ES-I3 (cell line): ENCODE measurements at regions not wholly inside any gene's neighbourhood (a gene's known extent, or its start where the extent isn't known, plus 50 kb on each side); places are given as distances from the start of the nearest gene placed in this dataset.

ENCODE experiments used
- H3K36me3 ChIP-seq: 2 replicates; pipeline ENCODE4 v1.6.1; 2013; ENCODE audit warnings: mild to moderate bottlenecking, low read length, control low read depth, moderate library complexity; ENCODE audit not compliant: insufficient read depth
- H3K4me1 ChIP-seq: 2 replicates; pipeline ENCODE4 v1.6.1; 2013; ENCODE audit warnings: mild to moderate bottlenecking, control low read depth, low read length; ENCODE audit not compliant: insufficient read depth
- H3K9ac ChIP-seq: 2 replicates; pipeline ENCODE4 v1.6.1; 2013; ENCODE audit warnings: low read depth, mild to moderate bottlenecking, low read length, moderate library complexity
- H3K9me3 ChIP-seq: 2 replicates; pipeline ENCODE4 v1.6.1; 2013; ENCODE audit warnings: mild to moderate bottlenecking, low read length, moderate library complexity; ENCODE audit not compliant: control insufficient read depth, insufficient read depth

- Histone ChIP-seq H3K9ac (no peak overlapping the region), H3K36me3 (no peaks in the 10 kb centered on the region), H3K9me3 (no peaks in the 10 kb centered on the region), H3K4me1 (no peaks in the 10 kb centered on the region)
Observed at GRCh38 chr13:44219577-44220548, 153.8 kb upstream of the SERP2 start.

GRCh38 chr13:44220948-44221347 is 152.7 kb upstream of the SERP2 start:
- no peaks in the 10 kb centered on the region for H3K36me3 ChIP-seq

DNA sequence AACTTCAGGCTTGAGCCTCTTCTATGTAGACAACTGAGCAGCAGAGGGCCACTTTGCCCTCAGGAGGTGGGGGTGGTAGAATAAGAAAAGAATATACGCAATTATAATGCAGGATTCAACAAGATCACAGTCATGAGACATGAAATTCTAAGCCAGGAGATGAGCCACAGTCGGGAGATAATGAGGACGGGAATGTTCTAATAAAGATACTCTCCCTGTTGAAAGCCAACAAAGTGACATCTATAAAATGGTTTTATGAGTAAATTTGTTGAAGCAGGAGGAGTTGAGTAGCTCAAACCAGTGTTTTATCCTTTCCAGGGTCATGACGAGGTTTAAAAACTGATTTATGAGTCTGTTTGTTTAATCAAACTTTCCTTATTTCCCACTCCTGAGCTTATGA is 152.0 kb upstream of the SERP2 start:
- H3K4me1 ChIP-seq: no peaks in the 10 kb centered on the region
- H3K9ac ChIP-seq: no peak overlapping the region
- no peaks in the 10 kb centered on the region for H3K36me3 ChIP-seq
- H3K9me3 ChIP-seq: no peaks in the 10 kb centered on the region

More at GRCh38 chr13:44220948-44221347, 152.7 kb upstream of the SERP2 start:
- Histone ChIP-seq H3K4me1 (no peaks in the 10 kb centered on the region), H3K9ac (no peak overlapping the region), H3K9me3 (no peaks in the 10 kb centered on the region)

- no peak overlapping the region for H3K9ac ChIP-seq
- no peaks in the 10 kb centered on the region for H3K4me1 ChIP-seq
- H3K9me3 ChIP-seq: no peaks in the 10 kb centered on the region
- no peaks in the 10 kb centered on the region for H3K36me3 ChIP-seq
Observed at GRCh38 chr13:44223770-44224444, 149.7 kb upstream of the SERP2 start.

GRCh38 chr13:44224450-44225149 is 149.0 kb upstream of the SERP2 start:
- Histone ChIP-seq H3K36me3 (no peaks in the 10 kb centered on the region), H3K4me1 (no peaks in the 10 kb centered on the region), H3K9ac (no peak overlapping the region), H3K9me3 (no peaks in the 10 kb centered on the region)

DNA sequence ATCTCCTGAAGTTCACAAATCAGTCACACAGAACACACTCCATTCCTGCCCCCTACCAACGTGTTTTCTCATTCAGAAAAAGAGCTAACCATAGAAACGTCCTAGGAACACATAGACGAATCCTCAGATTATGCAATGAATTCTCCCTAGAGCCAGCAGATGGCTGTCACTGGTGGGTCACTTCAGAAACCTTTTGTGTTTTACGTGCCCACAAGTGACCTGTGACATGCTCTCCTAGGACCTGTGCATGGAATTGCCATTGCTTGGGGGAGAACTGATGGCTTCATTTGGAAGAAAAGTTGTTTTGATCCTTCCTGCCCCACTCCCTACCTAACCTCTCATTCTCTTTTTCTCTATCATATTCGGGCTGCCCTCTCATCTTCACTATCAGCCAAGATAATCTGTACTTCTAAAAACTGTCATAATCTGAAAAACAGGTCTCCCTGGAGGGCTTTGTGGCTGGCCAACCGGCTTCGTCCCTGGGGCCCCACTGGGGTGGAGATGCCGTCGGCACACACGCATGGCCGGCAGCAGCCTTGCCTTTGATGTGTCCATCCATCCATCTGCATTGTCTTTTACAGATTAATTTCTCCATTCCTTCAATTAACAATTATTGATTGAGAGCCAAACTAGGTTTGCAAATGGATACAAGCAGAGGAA is 144.1 kb upstream of the SERP2 start:
- Histone ChIP-seq H3K36me3 (no peaks in the 10 kb centered on the region), H3K9ac (no peak overlapping the region)

GRCh38 chr13:44230071-44230470 is 143.6 kb upstream of the SERP2 start:
- H3K36me3 ChIP-seq: no peaks in the 10 kb centered on the region
- H3K9ac ChIP-seq: no peak overlapping the region
- peaks cover 4% of the 10 kb centered on the region; the same call in 1 of the 2 replicates for H3K4me1 ChIP-seq
- H3K9me3 ChIP-seq: no peaks in the 10 kb centered on the region

More for the DNA sequence above, 144.1 kb upstream of the SERP2 start:
- peaks cover 4% of the 10 kb centered on the region; the same call in 1 of the 2 replicates for H3K4me1 ChIP-seq
- H3K9me3 ChIP-seq: no peaks in the 10 kb centered on the region

DNA sequence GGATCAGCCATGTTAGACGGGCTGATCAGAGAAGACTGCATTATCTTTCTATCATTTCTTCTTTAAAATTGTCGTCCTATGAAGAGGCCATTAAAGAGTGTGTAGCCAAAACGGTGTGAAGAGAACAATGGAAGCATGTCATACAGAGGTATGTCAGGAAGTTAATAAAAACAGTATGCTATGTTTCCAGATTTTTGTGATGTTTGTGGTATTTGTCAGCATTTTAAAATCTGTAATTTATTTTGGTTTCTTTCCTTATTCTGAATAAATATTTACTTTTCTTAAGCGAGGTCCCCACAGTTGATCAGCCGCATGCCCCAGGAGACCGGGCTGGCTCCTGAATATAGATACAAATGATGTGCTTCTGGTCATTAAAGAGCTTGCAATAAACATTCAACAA is 142.9 kb upstream of the SERP2 start:
- Histone ChIP-seq H3K9ac (no peak overlapping the region), H3K4me1 (peaks cover 4% of the 10 kb centered on the region; the same call in 1 of the 2 replicates), H3K36me3 (no peaks in the 10 kb centered on the region), H3K9me3 (no peaks in the 10 kb centered on the region)

DNA sequence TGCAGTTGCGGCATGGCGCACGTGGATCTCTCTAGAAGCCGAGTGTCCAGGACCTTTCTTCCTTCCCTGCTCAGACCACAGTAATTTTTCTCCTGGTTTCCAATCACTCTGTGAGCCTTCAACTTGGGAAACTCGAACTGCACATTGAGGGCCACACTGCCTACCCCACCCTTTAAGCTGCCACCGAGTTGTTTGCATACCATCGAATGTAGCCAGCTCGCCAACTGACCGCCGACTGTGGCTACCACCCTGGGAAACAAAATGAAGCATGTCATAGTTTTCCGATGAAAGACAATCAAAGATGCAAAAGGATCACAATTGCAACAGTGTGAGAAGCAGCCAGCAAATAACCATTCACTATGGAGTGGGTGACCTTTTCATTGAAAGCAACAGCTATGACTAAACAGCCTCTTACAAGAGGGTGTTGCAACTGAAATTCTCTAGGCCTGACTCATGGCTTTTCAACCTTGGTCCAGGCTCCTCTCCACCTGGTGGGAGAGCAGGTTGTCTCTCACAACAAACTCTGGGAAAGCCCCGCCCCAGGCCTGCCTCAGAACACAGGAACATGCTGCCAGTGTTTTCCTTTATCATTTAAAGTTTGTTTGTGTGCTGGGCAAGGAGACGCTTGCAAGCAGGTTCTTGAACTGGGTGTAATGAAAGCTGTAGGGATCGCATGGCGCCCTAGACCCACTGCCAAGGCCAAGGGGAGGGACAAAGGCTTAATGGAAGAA is 141.7 kb upstream of the SERP2 start:
- Histone ChIP-seq H3K36me3 (no peaks in the 10 kb centered on the region), H3K9me3 (no peaks in the 10 kb centered on the region), H3K9ac (no peak overlapping the region), H3K4me1 (peaks cover 4% of the 10 kb centered on the region; the same call in 1 of the 2 replicates)

GRCh38 chr13:44232774-44233173 is 140.8 kb upstream of the SERP2 start:
- Histone ChIP-seq H3K9ac (no peak overlapping the region), H3K9me3 (no peaks in the 10 kb centered on the region), H3K4me1 (peaks cover 8% of the 10 kb centered on the region; the same call in 1 of the 2 replicates), H3K36me3 (no peaks in the 10 kb centered on the region)

GRCh38 chr13:44234566-44234965 is 139.1 kb upstream of the SERP2 start:
- no peaks in the 10 kb centered on the region for H3K9me3 ChIP-seq
- no peaks in the 10 kb centered on the region for H3K36me3 ChIP-seq
- H3K9ac ChIP-seq: no peak overlapping the region
- H3K4me1 ChIP-seq: peaks cover 8% of the 10 kb centered on the region; the same call in 1 of the 2 replicates

DNA sequence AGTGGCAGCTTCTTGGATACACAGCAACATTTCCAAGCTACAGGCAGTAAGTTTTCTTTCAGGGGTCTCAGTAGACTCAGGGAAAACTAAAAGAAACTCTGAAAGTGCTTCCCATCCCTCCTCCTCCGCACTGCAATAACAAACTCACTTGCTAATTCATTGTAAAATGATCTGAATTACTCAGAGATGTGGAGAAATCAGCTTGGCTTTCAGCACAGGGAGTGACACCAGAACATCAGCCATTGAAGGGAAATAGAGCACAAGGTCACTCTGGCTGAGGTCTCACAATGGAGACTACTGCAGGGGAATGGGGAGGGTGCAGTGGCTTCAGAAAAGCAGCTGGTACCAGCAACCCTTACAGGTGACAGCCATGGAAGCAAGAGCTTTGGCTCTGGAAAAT is 137.3 kb upstream of the SERP2 start:
- peaks cover 8% of the 10 kb centered on the region; the same call in 1 of the 2 replicates for H3K4me1 ChIP-seq
- H3K36me3 ChIP-seq: no peaks in the 10 kb centered on the region
- H3K9ac ChIP-seq: no peak overlapping the region
- H3K9me3 ChIP-seq: no peaks in the 10 kb centered on the region

DNA sequence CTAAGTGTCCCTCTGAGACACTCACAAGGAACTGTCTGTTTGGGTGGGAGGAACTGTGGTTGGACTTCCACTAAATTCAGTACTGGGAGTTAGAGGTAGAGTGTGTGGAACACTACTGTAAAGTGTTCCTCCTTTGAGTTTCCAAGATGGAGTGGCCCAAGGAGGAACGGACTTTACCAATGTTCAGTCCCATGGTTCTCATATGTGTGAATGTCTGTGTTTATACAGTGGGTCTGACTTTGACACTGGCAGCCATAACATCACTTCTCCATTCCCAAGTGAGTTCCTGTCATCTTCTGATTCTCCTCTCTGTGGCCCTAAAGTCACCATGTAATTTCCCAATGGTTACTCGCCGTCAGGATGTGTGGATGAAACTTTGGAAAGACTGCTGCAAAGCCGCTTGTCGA is 136.8 kb upstream of the SERP2 start:
- no peaks in the 10 kb centered on the region for H3K36me3 ChIP-seq
- peaks cover 5% of the 10 kb centered on the region; the same call in 1 of the 2 replicates for H3K4me1 ChIP-seq
- H3K9me3 ChIP-seq: no peaks in the 10 kb centered on the region
- no peak overlapping the region for H3K9ac ChIP-seq
